Muscle of back (tissue), 3 donors: ENCODE measurements at regions not wholly inside any gene's neighbourhood (a gene's known extent, or its start where the extent isn't known, plus 50 kb on each side); places are given as distances from the start of the nearest gene placed in this dataset.
"Not testable (repeated sequence)": the region's sequence is repeated elsewhere in the genome, so short reads cannot be mapped to it uniquely, and the experiment has no call there.

Experiments
- DNase-seq, 3 donors: peaks; one replicate each; pipeline versions ENCODE4 v3.0.0 to v3.0.0-alpha.2; 2013

DNA sequence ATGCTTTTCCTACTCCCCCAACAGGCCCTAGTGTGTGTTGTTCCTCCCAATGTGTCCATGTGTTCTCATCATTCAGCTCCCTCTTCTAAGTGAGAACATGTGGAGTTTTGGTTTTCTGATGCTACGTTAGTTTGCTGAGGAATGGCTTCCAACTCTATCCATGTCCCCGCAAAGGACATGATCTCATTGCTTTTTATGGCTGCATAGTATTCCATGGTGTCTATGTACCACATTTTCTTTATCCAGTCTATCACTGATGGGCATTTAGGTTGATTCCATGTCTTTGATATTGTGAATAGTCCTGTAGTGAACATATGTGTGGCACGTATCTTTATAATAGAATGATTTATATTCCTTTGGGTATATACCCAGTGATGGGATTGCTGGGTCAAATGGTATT lies 72.5 kb upstream of the CCNY start:
- DNase-seq: not testable (repeated sequence)

DNA sequence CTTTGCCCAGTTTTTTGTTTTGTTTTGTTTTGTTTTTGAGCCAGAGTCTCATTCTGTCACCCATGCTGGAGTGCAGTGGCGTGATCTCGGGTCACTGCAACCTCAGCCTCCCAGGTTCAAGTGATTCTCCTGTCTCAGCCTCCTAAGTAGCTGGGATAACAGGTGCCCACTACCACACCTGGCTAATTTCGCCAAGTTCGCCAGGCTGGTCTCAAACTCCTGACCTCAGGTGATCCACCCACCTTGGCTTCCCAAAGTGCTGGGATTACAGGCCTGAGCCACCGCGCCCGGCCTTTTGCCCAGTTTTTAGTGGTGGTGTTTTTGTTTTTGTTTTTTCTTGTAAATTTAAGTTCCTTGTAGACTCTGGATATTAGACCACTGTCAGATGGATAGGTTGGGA lies 71.7 kb upstream of the CCNY start:
- not testable (repeated sequence) for DNase-seq

DNA sequence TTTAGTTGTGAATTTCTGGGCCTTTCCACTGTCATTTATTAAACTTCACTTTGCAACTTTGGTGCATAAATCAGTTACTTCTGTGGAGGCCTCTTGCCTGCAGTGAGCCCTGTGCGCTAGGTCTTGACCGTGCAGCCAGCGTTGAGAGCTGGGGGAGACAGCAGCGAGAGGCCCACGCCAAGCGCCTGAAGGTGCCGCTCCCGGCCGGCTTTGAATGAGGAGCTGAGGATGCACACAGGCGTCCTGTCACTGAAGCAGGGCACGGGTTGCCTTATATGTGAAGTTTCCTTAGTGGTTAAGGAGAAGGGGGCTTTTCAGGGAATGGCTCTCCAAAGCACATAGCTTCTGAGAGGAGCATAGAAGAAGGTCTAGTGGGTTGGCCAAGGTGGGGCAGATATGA lies 70.9 kb upstream of the CCNY start:
- DNase-seq: no peak

DNA sequence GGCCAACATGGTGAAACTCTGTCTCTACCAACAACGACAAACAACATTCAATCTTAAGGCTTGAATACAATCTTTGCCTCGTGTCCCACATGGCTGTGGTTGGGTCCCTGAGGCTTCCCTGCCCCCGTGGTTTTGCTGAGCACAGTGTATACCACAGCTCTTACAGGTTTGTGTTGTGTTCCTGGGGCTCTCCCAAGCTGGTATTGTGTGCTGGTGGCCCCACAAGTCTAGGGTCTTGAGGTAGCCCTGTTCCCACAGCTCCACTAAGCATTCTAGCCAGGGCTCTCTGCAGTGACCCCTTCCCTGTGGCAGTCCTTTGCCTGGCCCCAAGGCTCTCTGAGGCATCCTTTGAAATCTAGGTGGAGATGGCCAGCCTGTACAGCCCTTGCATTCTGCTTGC lies 68.0 kb upstream of the CCNY start:
- DNase-seq: no peak

DNA sequence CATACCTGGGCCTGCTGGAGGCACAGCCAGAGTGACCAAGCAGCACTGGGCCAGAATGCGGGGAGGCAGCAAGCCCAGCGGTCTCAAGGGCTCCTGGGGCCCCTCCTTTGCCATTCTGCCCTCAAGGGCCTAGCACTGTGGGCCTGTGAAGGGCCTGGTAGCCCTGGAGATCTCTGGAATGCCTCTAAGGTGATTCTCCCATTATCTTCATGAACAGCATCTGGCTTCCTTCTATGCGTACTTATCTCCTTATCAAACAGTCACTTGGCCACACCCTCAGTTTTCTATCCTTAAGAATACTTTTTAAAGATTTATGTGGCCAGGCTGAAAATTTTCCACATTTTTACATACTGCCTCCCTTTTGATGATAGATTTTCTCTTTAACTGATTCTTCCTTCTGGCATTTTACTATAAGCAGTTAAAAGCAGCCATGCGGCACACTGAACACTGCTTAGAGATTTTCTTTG lies 67.5 kb upstream of the CCNY start:
- no peak for DNase-seq

DNA sequence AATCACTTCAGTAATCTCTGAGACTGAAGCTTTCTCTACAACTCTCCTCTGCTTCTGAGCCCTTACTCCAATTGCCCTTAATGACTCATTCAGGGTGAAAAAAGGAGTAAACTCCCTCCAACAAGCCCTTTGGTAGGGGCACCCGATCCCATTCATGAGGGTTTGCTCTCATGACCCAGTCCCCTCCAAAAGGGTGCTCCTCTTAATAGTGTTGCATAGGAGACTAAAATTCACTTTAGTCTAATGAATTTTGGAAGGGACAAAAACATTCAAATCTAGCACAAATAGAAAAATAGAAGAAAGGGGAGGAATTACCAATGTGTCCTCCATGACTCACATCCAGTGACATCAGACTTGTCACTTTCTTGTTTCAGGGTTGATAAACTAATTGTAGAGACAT lies 66.2 kb upstream of the CCNY start:
- DNase-seq: no peak

DNA sequence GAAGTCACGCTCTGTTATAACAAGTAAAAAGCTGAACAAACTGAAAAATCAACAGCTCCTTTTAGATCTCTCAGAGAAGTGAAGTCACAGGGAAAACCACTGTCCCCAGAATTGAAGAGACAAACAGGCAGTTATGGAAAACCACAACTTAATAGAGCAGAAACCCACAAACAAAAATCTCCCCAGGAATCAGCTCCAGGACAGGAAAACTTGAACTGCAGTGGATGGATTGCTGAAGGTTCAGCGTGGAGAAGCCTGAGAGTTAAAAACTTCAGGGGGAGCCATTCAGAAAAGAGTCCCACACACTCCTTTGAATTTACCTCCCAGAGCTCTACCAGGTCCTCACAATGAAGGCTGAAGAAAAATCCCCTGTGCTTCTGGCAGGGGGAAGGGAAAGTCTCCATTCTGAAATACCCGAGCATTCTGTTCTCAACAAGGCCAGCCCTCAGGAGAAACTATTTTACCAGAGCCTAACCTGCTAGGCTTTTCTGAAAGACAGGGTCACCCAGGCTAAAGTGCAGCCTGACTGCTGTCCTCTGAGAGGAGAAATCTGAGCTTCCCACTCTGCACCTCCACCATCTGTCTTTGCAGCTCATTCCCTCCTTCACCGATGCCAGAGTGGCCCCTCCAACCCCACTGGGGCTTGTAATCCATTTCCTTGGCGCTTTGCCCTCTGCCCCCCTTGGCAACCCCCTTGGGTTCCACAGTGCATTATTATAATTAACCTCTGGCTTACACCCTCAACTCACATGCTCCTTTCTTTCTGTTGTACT lies 65.0 kb upstream of the CCNY start:
- no peak for DNase-seq

DNA sequence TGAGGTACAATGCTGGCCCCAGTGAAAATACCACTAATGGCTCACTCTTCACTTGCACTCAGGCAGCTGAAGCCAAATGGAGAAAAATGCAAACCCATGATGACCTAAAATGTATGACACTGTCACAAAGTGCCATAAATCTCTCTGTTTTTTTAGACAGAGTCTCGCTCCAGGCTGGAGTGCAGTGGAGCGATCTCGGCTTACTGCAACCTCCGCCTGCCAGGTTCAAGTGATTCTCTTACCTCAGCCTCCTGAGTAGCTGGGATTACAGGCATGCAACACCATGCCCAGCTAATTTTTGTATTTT lies 64.5 kb upstream of the CCNY start:
- not testable (repeated sequence) for DNase-seq

DNA sequence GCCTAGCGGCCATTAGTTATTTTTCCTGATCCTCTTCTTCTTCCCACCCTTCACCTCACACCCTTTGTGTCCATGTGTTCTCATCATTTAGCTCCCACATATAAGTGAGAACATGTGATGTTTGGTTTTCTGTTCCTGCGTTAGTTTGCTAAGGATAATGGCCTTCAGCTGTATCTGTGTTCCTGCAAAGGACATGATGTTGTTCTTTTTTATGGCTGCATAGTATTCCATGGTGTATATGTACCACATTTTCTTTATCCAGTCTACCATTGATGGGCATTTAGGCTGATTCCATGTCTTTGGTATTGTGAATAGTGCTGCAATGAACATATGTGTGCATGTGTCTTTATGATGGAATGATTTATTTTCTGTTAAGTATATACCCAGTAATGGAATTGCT lies 63.9 kb upstream of the CCNY start:
- not testable (repeated sequence) for DNase-seq

DNA sequence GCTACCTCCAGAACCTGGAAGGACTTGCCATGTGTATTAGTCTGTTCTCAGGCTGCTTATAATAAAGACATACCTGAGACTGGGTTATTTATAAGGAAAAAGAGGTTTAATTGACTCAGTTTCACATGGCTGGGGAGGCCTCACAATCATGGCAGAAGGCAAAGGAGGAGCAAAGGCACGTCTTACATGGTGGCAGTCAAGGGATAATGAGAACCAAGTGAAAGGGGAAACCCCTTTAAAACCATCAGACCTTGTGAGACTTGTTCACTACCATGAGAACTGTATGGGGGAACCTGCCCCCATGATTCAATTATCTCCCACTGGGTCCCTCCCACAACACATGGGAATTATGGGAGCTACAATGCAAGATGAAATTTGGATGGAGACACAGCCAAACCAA lies 62.3 kb upstream of the CCNY start:
- not testable (repeated sequence) for DNase-seq

DNA sequence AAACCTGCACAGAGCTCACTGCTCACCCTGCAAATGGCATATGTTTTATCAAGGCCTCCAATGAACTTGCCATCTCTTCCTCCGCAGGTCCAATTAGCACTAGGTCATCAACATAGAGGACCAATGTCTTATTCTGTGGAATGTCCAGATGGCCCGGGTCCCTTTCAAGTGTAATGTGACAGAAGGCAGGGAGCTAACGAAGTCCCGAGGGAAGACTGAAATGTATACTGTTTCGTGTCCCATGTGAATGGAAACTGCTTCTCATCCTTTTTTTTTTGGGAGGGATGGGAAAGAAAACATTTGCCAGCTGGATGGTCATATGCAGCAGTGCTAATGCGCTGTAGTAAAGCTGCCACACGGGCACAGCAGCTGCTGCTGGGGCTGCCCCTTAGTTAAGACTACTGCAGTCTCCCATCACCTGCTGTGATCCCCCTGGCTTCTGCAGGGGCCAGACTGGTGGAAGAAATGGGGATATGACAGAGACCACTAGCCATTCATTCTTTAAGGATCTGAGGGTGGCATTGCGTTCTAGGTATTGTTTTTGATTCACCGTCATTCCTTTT lies 61.7 kb upstream of the CCNY start:
- peak in 2 of 3 donors; percentile 31 to 54 for DNase-seq

DNA sequence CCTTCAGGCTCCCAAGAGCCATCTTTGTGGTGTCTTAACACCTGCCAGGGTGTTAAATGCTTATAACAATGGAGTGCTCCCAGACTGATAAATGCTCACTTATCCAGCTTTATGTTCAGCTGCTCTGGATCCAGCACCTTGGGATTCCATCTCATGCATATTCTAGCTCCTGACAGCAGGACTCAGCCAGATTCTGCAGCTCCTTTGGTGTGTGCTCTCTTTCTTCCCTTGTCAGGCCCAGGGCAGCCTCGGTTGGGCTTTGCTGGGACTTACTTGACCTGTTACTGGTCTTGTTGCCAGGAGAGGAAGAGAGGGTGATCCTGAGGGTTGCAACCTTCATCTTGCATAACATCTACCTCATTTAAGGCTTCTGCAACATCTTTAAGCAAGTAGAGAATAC lies 59.4 kb upstream of the CCNY start:
- DNase-seq: no peak

DNA sequence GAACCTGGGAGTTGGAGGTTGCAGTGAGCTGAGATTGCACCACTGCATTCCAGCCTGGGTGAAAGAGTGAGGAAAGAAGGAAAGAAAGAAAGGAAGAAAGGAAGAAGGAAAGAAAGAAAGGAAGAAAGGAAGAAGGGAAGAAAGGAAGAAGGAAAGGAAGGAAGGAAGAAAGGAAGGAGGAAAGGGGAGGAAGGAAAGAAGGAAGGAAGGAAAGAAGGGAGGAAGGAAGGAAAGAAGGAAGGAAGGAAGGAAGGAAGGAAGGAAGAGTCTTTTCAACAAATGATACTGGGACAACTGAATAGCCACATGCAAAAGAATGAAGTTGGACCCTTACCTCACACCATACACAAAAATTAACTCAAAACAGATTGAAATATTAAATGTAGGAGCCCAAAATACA lies 56.1 kb upstream of the CCNY start:
- DNase-seq: not testable (repeated sequence)
